ENCODE measurements at regions not wholly inside any gene's neighbourhood (a gene's known extent, or its start where the extent isn't known, plus 50 kb on each side); places are given as distances from the start of the nearest gene placed in this dataset.

DNA sequence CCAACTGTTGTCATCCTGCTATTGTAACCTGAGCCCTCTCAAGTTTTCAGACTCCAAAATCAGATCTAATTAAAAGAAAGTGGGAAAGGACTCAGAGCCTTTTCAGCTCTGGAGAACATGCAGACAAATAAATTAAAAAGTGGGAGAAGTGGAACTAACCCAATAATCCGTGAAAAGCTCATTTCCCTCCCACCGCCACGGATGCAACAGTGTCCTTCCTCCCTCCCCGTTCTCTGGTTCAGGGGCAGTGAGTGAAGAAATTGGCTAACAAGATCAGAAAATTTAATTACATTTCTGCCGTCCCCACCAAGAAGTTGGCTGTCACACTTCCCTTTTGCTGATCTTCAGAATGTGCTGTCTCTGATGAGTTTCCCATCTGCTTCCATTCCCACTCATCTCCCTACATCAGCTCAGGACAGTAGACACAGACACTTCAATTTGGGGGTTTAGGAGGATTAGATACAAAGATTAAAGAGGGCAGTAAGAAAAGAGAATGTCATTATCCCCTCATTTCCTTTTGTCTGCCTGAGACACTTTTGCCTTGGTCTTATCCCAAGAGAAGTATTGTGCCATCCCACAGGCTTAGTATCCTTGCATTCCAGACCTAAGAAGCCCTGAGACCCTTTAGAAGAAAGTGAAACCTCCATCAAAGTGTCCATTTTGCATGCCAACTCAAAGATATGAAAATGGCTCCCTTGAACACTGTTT lies 335.7 kb upstream of the PPP2R3A start:
- no peak for TF ChIP-seq CTCF (IDR thresholded peaks at IDR 0.05)
- TF ChIP-seq POLR2A (IDR thresholded peaks at IDR 0.05): no peak
- no peak for TF ChIP-seq POLR2AphosphoS5 (IDR thresholded peaks at IDR 0.05)

Measured in sigmoid colon (tissue), 4 donors.